GM21723 (cell line): ENCODE measurements at regions not wholly inside any gene's neighbourhood (a gene's known extent, or its start where the extent isn't known, plus 50 kb on each side); places are given as distances from the start of the nearest gene placed in this dataset.

ENCODE experiments used
- ATAC-seq: cut with Tn5 transposase; IDR thresholded peaks from one replicate; pipeline ENCODE4 v1.9.1; 2021; ENCODE audit warnings: mild to moderate bottlenecking, moderate library complexity; ENCODE audit not compliant: unreplicated experiment

DNA sequence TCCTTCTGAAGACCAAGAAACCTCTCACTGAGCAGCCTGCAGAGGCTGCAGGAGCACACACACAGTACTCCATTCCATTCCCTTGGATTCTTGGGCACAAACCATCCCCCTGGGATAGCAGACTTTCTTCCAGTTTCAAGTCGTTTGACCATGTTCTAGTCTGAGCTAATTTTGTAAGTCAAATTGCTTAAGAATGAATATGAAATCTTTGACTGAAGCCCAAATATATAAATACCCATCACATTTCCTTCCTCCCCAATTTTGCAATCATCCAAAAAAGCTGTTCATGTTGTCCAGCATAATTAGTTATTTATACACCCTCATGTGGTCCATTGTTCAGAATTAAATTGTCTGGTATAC is 231.2 kb upstream of the TPRG1 start:
- ATAC-seq: no peak

DNA sequence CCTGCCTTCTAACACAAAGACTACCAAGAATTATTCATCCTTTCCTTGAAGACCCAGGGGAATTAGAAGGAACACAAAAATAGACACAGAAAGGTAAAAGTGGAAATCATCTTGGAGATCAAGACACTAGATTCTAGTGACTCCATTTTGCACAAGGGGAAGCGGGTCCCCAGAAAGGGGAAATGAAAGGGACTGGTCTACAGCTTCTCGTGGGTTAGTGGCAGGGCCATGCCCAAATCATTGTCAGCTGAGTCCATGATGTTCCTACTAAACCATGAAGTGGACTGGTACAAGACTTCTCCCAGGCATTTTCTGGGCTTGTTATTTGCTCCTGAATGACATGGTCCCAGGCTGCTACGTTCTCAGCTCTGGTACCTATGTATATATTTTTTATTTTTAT is 230.7 kb upstream of the TPRG1 start:
- ATAC-seq: no peak

DNA sequence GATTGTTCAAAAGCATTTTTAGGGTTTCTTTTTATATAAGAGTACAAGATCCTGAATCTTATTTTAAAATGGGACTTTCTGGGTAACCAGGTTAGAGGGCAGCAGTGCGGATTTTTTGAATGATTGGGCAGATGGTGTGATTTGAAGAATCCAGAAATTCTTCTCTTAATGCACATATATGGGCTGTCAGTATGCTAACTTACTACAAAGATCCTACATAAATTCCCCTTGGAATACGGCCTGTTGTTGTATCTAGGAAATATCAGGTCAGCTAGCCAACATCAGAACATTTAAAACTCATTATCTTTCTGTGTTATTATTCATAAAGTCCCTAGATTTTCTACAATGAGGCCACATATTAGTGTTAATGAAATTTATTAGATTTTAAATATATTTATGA is 229.6 kb upstream of the TPRG1 start:
- no peak for ATAC-seq

DNA sequence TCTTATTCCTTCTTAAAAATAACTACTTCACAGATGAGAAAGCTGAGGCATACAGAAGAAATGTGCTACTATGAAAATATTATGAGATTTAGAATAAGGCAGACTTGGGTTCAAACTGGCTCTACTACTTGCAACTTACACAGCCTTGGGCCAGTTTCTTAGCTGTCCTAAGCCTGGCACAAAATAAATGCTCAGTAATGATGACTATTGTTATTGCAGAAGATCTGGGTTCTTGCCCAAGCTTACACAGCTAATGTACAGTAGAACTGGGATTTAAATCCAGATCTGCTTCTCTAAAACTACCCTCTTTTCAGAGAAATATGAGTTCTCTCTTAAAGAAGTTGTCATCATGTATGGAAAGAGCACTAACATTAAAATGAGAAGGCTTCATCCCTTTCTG is 228.2 kb upstream of the TPRG1 start:
- no peak for ATAC-seq

DNA sequence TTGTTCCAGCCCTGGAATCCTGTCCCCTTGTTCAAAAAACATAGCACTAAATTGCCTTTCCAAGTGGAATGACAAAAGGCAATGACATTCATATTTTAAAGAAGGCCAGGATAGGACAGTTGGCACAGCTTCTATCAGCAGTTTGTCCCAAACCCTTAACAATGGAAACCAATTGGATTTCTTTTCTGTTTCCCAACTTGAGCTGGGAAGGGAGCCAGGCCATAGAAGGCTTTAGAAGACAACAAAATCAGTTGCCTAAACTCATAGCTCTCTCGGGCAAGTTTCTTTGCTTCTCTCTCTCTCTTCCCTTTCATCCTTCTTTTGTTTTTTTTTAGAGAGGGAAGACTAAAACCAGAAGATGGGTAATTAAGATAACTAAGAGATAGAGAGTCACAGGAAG is 227.7 kb upstream of the TPRG1 start:
- no peak for ATAC-seq

DNA sequence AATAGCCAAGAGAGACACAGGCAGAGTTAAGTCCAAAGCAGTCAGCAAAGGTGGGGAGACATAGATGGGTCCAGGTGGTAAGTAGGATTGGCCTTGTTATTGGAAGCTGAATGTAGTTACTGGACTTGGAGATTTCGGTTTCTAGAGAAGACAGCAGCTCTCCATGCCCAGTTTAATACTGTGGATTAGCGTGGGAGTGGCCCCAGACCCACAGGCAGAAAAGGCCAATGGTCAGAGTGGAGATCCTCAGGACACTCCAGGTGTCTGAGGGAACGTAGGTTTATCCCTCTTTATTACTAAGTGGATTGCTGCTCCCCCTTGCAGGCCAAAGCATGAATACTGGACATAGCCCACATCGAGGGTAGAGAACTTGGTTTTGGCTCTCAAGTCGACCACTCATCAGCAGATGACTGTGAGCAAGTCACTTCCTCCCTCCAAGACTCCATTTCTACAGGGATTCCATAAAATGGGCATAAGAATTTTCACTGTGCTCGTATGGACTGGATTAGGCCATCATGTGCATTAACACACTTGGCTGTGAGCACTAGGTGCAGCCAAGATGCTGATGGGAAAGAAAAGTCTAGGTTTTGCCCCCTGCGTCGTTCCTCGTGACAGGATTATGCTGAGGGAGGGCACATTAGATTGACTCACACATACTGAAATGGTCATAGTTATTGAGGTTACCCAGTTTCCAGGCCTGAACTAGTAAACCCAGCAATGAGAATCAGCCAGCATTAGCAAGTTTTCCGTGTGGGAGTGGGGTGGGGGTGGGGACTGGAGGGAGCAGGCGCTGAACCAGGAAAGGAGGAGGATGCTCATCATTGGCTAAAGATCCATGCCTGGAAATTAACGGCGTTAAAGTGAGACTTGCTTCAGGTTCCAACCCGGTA is 225.2 kb upstream of the TPRG1 start:
- ATAC-seq: no peak

DNA sequence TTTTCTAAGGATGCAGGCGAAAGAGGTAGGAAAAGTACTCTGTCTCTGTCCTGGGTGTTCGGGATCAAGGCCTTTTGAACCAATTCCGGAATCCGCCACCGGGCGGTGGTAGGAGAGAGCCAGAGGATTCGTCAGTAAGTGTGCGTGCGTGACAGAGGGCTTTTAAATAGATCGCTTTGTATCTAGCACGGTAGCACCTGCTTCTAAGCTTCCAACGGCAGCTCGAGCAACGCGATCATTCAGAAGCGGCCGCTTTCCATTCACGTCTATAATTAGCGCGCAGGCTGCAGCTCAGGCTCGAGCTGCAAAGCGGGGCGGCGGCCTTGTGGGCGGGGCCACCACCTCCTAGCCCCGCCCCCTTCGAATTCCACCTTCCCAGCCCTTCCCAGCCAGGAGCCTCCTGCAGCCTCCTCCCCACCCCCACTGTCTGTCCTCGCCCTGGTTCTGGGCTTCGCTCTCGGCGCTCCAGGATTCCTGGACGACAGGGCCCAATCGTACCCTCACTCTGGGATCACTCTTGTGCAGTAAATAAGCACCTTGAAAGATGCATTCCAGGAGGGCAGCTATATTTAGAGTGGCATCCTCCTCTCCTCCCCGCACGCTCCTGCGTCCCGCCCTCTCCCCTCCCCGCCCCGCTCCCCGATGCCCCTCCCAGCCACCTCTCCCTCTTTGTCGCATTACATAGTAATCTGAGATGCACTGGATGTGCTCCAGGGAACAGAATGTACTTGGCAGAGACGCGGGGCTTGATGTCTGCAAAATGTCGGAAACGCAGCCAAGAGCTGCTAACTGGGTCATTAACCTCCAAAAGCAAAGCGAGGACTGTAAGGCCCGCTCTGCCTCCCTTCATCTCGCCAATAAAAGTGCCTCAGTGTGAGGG is 224.1 kb upstream of the TPRG1 start:
- ATAC-seq: no peak

DNA sequence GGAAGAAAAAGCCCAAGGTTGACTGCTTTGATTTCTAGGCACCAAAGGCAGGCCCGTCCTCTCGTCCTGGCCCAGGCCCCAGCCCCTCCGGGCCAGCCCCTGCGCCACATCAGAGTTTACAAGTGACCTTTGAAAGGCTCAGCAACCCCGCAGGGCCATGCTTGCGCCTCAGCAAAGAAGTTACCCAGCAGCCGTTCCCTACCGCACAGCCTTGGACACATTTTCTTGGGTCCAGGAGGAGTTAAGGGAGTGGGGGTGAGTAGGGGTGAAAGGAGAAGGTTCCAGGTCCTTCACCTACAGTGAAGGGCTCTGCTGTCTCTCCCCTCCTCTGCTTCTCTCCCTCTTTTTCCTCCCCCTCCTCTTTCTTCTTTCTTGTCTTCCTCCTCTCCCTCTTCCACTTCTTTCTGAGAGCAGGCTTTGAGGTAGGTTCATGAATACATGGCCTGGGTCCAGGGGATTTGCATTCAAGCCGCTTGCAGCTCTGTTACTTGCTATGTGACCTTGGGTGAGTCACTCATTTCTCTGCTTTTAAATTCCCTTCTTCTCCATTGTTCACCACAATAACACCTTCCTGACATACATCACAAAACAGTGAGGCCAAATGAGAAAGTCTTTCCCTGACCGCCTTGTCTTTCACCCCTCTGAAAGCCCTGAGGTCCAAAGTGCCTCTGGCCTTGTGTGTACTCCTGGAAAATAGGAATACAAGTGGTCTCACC is 223.3 kb upstream of the TPRG1 start:
- ATAC-seq: no peak

DNA sequence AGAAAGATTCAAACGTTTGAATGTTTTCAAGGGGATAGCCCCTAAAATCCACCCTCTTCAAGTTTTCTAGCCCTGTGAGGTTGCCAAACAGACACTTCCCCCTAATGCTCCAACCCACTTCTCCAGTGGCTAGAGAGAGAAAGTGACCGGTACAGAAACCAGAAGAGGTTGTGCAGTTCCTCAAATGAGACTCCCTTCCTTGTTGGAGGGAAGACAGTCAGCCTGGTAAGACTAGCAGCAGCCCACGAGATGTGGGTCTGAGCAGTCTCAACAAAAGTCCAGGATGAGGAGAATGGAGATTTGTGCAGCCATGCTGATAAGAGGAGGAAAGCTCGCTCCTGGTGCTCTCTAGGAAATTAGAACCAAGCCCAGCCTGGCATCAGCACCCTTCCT is 222.8 kb upstream of the TPRG1 start:
- ATAC-seq: no peak

DNA sequence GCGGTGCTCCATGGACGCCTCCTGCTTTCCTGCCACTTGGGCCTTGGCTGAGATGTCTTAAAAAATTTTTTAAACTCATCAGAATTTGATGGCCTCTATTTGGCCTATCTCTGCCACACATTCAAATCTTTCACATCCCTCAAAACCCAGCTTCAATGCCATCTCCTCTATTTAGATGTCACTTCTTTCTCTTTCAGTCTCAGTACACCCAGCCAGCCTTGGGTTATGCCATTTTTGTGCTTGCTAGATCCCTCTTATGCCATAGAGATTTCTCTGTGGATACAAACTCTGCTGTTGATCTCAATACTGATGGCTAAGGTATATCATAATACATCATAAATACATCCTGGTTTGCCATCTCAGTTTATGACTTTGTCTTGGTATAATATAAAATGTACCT is 222.3 kb upstream of the TPRG1 start:
- no peak for ATAC-seq

DNA sequence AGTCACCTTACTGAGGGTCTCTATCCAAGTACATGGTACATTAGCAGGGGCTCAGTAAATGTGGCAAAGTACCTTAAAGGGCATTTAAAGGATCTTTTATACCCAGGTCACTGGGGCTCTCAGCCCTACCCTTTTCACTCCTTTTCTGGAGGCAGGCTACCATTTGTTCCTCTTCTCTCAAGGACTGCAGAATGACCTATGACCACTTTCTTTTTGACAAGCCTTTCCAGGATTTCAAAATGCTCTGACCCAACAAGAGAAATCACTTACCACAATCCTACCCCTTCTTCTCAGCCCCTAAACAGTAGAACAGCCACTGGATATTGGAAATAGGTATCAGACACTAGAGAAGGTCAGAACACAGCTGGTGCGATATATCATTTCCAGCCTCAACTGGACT is 221.8 kb upstream of the TPRG1 start:
- ATAC-seq: no peak

DNA sequence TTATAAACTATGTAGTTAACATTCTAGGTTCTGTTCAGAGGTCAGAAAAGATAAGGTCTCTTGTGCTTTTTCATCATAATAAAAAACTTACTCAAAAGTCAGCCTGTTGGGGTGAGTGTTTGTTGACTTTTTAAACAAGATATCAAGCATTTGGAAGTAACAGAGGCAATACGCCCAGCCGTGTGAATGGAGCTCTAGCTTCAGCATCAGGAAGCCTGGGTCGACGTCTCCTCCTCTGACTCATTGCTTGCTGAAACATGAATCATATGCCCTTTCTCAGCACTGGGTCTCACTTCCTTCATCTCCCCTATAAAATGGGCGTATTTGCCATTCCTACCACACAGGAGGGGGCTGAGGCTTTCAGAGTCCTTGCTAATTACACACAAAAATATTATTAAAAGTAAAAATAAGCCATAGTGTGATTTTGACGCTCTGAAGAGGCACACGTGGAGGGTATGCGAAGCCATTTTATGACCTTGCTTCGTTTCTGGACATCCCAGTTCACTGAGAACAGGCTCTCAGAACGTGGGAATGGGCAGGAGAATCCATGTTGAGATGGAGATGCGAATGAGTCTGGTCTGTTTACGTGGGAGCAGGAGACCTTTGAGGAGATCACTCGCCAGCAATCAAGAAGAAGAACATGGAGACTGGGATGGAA is 220.8 kb upstream of the TPRG1 start:
- no peak for ATAC-seq

DNA sequence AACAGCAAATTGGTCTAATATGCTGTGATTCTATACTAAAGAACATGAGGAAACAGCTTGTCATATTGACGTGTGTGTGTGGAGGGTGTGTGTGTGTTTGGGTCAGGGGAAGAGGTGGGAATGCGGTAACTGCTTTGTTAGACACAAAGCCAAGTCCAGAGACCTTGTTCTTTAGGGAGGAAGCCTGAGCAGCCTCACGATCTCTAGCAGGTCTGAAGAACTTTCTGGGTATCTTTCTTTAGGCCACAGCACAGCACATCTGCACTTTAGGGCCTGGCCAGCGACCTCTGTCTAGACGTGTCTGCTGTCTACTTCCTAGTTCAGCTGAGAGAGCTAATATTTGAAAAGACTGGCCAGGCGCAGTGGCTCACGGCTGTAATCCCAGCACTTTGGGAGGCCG is 220.0 kb upstream of the TPRG1 start:
- ATAC-seq: no peak

DNA sequence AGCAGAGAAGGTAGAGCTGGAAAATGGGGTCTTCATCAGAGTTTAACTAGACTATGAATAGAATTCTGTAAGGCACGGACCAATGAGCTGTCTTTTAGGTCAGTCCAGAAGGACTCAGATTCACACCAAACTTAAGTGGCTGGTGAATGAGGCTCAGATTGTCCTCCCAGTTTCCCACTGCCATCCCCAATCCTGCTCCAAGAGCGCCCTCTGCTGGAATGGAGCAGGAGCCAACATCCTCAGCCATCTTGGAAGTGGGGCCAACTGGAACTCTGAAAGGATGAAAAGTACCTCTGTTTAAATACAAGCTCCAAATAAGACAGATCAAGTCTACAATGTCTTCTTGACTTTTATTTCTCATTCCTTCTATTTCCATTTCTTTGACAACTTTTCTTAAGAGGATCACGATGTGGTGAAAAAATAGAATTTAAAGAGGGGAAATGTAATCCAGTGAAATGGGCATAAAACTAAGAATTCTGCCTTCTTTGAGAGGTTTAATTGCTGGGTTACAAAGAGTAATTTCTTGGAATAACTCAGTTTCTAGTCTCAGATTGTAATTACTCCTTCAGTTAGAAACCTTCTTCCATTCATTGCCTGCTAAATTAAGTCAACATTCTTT is 217.1 kb upstream of the TPRG1 start:
- no peak for ATAC-seq

DNA sequence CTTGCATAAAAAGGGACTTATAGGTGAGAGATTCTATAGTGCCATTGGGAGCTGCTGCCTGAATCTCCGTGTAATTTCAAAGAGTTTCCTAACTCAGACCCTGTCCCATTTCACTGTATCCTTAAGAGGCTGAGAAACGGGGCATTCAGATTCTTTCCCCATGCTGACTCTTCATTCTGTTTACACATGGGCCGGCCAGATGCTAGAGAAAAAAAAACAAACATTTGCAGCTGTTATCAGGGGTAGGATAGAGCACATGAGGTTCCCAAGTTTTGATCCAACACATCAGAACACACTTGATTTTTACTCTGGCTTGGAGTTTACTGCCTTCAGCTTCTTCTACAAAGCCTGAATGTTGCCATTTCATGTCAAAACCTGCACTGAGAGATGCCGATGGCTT is 215.9 kb upstream of the TPRG1 start:
- no peak for ATAC-seq

DNA sequence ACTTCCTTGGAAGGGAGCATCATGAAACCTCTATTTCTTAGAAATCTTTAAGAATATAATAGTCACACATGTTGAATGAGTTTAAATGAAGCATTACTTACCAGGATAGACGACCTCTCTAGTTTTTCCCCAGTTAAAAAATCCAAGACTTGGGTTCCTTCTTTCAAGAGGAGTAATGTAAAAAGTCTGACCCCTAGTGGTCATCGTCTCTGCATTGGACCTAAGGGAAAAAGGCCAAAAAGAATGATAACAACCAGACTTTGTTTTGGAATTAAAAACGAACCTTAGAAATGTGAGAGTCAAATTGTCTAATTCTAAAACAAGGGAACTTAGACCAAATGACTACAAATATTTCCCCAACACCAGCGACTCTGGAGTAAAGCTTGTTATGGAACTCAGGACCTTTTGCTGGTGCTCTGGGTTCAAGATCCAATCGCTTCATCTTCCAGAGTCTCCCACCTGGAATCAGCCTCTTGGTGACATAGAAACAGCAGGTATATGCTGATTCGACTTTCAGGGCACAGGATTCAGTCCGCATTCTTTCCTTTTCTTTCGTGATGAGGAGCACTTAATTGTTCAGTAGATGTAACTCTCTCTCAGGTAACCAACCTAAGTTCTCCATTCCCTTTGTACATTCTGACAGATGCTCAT is 214.8 kb upstream of the TPRG1 start:
- no peak for ATAC-seq

DNA sequence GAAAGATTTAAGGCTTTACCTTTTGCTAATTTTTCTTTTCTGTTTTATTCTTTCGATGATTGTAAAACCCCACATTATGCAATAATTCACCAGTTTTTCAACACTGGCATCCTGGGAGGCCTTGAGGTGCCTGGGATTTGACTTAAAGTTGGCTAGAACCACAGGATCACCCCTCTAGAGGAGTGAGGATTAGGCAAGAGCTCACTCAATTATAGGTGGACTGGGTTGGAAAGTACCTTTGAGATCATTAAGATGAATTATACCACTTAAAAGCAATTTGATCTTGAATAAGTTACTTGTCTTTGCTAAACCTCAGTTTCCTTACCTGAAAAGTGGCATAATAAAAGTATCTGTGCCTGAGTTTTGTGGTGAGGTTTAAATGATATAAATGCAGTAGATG is 212.8 kb upstream of the TPRG1 start:
- ATAC-seq: no peak

DNA sequence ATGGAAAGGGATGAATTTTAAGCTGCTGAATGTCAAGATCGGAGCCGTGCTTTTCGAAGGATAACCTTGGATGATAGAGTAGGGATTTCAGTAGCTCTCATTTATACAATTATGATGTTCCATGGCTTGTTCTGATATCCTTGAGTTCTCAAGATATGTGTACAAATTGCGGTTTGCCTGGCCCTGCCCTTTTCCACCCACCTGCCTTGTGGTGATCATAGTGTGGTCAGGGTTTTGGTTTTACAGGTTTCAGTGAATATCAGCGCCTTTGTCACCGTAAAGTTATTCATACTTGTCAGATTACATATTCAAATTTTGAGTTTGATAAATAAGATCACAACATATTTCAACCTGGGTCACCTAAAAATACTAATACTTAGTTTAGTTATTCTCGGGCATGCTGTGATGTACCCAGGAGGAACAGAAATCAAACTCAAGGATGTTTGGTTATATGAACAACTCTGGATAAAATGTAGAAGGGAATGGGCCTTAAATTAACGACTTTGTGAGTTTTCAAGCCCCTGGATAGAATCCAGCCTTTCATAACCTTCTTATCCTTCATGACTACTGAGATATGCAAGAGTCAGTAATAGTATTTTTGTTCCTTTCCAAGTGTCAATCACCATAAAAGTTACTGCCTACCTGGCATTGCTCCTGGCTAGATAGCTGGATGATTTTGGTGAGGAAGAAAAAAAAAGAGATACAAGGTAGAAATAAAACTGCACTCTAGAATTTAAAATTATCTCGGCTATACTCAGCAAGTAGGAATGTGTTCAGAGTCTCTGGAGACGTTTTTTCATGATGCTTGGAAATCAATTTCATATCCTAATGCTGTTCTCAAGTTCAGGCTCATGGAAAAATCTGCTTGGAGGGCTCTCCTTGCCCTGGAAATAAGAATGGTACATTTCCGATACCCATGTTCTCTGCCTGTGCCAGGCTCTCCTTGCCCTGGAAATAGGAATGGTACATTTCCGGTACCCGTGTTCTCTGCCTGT is 209.2 kb upstream of the TPRG1 start:
- no peak for ATAC-seq

DNA sequence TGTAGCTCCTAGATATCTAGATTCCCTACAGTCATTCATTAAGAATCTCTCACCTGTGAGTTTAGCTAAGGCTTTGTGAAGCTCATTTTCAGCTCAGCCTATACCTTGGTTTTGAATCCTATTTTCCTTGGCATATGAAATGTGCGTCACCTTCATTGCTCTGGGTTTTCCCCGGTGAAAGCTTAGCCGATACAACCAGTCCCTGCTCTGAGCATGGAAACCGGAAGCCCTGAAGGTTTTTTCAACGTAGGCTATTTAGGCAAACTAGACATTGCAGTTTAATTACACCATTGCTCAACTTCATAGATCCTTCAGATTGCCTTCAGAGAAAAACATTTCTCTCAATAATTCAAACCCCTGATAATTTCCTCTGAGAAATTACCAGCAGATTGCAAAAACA is 206.8 kb upstream of the TPRG1 start:
- ATAC-seq: no peak
